Dermis blood vessel endothelial cell (primary cell): ENCODE measurements at regions not wholly inside any gene's neighbourhood (a gene's known extent, or its start where the extent isn't known, plus 50 kb on each side); places are given as distances from the start of the nearest gene placed in this dataset.
"Not testable (repeated sequence)": the region's sequence is repeated elsewhere in the genome, so short reads cannot be mapped to it uniquely, and the experiment has no call there.

Source experiments
- DNase-seq: peaks from one replicate; pipeline ENCODE4 v3.0.0; 2010

DNA sequence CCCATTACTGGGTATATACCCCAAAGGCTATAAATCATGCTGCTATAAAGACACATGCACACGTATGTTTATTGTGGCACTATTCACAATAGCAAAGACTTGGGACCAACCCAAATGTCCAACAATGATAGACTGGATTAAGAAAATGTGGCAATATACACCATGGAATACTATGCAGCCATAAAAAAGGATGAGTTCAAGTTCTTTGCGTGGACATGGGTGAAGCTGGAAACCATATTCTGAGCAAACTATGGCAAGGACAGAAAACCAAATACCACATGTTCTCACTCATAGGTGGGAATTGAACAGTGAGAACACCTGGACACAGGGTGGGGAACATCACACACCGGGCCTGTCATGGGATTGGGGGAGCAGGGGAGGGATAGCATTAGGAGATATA lies 54.4 kb upstream of the MUCL1 start:
- not testable (repeated sequence) for DNase-seq

DNA sequence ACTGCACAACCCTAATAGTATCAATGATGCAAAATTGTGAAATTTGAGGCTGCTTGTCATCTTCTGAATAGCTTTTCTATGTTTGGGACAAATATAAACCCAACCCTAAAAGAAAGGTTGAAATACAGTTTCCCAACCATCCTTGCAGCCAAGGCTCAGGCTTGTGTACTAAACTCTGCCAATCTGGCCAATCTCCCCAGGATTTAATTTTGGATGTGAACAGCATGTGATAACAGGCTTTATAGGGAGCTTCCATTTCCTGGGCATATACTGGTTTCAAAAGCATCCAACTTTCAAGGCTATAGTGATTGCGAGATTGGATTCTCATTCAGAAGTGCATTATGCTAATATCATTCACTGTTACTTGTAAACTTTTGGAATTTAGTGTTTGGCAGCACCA lies 55.7 kb upstream of the MUCL1 start:
- no peak for DNase-seq

DNA sequence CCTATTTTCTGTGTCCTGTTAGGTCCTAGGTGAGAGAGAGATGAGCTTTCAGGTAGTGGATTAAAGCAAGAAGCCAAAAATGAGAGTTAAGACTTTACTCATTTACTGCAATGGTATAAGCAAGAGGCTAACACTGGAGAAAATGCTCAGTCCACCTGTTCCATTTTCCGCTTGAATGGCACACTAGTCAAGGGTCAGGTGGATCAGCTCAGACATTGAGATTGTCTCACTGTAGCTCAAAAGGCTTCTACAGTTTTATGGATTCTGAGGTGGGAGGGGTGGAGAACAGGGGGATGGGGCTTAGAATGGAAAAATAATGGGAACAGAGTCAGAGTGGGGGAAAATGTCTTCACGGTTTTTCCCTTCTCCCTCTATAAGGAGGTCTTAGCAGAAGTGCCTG lies 57.3 kb upstream of the MUCL1 start:
- DNase-seq: no peak

DNA sequence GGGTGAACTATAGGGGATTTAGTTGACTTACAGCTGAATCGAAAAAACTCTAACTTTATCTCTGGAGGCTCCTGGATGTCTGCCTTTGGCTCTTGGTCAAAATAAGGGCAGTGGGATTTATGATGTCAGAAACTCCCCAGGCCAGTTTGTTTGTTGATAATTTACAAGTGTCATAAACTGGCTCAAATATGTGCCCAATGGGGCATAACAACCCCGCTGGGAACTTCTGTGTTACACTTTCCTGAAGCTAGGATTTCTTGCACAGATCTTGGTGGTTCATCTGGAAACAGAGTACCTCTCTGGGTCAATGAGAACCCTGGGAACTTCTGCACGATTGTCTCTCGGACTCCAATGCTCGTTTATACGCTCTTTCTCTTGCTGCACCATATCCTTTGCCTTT lies 58.7 kb upstream of the MUCL1 start:
- no peak for DNase-seq

DNA sequence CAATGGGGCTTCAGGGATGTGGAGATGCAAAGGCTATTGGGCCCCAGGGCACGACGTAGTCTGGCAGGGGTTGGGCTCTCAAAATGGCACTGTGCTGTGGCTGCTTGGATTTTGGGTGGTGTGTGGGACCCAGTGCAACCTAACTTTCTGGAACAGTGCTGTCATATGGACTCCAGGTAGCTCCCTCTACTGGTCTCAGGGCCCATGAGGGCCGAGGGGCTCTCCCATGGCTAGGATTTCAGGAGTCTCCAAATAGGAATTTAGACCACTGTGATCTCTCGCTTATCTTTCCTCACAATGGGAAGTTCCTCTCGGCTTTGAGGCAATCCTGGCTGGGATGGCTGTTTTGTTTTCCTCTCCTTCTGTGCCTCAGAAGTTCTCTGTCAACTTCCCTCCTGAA lies 68.2 kb upstream of the MUCL1 start:
- no peak for DNase-seq

DNA sequence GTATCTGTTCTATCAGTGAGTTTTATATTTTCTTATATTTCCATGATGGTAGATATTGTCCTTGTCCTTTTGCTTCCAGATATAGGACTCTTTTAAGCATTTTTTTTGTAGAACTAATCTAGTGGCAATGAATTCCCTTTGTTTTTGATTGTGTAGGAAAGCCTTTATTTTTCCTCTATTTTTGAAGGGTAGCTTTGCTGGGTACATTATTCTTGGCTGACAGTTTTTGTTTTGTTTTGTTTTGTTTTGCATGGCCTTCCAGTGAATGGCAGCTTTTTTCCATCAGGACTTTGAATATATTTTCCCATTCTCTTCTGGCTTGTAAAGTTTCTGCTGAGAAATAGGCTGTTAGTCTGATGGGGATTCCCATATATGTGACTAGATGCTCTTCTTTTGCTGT lies 70.2 kb upstream of the MUCL1 start:
- no peak for DNase-seq

DNA sequence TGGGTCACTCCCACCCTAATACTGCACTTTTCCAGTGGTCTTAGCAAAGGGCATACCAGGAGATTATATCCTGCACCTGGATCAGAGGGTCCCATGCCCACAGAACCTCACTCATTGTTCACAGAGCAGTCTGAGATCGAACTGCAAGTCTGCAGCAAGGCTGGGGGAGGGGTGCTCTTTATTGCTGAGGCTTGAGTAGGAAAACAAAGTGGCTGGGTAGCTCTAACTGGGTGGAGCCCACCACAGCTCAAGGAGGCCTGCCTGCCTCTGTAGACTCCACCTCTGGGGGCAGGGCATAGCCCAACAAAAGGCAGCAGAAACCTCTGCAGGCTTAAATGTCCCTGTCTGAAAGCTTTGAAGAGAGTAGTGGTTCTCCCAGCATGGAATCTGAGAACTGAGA lies 77.3 kb upstream of the MUCL1 start:
- not testable (repeated sequence) for DNase-seq

DNA sequence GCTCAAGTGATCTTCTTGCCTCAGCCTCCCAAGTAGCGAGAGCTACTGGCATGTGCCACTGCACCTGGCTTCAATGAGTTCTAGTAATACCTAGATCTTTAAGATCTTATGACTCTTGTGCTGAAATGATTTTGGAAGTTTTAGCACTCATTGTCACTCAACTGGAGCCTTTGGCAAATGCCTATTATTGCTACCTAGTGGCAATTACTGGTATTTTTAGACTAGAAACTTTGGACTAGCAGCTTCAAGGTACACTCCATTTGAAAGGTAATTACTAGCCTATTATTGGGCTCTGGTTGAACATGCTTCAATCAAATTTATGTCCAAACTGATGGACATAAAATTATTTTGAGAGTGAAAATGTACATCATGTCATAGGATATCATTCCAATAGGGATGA lies 80.7 kb upstream of the MUCL1 start:
- DNase-seq: no peak

DNA sequence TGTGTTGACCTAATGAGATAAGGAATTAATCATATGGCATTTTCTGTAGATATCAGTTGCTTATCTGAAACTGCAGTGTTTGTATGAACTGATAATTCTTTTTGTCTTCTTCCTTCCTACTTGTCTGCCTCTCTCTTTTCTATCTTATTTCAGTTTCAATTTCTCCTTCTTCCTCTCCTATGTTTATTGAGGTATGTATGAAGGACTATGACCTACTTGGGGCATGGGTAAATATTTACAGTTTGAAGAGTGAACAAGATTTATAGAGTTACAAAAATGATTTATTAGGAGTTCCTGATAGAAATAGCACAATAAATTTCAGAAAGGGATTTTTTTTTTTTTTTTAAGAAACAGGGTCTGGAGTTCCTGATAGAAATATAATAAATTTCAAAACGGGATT lies 88.7 kb upstream of the MUCL1 start:
- no peak for DNase-seq

DNA sequence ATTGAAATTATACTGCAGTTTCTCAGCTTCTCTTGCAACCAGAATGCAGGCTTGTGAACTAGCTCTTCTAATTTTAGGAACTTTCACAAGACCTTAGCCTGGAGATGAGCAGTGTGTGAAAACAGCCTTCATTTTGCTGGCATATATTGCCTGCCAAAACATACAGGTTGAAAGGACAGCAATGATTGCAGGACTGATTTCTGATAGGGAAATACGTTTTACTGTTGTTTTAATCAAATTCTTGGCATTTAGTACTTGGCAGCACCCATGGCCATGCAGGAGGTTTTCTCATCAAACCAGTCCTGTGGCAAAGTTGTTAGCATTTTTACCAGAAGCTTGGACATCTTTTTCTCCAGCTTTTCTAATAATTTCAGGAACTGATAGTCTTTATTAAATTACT lies 91.9 kb upstream of the MUCL1 start:
- no peak for DNase-seq

DNA sequence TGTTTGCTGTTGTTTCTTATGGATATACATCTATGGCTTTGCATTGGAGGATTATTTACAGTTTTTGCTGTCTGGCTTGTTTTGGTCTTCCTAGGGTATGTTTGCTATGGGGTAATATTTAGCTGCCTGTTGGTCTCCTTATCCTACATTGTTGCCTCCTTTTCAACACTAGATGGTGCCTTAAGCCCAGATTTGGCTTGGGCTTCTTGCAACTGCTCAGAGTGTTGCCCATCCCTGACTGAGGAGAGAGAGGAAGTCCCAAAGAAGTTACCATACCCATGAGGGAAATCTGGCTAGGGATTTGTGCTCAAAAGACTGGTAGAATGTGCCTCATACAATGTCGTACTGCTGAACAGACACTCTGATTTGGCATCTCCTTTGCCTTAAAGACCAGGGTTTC lies 94.6 kb upstream of the MUCL1 start:
- peak; percentile 41 for DNase-seq

DNA sequence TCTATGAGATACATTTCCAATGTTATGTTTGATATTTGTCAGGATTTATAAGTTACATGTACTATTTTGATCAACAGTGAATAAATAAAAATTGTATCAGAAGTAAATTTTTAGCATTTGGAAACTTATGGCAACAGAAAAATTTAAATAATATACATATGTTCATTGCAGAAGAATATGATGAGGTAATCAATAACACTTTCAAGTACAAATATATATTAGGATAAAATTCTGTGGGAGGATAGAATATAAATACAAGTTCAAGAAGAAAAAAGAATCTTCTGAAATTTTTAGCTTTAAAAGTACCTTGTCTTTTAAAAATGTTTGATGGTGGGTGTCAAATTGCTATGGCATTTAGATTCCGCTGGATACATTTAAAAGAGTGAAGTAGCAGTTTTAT lies 102.8 kb upstream of the MUCL1 start:
- no peak for DNase-seq

DNA sequence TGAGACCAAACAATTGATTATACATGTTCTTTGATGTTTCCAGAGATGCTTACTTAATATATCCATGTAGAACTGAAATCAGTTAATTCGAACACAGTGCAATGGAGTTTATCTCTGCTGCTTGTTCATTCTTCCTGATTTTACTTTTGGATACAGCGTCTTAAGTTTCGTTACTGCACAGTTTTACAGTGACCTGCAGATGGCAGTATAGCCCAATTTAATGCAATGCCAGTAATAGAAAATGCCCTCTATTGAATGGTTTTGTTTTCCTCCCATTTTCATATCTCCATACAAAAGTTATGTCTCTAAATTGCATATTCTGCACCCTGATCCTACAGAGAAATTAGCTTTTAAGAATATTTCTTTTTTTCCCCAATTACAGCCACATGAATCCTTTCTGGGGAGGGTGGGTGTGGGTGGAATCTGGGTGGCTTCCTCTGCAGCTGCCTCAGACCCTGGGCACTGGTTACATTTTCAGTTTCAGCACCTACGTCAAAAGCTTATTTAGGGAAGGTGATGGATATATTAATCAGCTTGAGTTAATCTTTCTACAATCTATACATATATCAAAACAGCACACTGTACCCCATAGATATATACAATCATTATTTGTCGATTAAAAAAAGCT lies 101.1 kb upstream of the DCD start:
- peak; percentile 70 for DNase-seq

DNA sequence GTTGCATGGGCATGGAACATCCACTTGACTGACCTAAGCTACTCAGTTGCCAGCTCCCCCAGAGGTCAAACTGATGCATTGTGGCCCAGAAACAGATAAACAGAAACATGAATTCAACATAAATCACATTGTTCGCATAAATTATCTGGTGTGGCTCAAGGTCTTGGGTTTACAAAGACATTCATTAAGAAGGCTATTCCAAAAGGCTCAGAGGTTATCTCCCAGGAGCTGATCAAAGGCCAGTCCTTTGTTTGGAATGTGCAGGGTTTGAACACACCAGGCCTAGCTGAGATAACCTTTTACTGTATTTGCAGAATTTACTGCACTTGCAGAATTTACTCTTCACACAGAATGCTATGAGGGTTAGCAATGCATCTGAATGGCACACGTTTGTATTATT lies 96.4 kb upstream of the DCD start:
- DNase-seq: no peak

DNA sequence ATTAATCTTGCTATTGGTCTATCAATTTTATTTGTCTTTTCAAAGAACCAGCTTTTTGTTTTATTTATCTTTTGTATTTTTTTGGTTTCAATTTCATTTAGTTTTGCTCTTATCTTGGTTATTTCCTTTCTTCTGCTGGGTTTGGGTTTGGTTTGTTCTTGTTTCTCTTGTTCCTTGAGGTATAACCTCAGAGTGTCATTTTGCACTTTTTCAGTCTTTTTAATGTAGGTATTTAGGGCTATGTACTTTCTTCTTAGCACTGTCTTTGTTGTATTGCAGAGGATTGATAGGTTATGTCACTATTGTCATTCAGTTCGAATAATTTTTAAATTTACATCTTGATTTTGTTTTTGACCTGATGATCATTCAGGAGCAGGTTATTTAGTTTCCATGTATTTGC lies 92.7 kb upstream of the DCD start:
- no peak for DNase-seq

DNA sequence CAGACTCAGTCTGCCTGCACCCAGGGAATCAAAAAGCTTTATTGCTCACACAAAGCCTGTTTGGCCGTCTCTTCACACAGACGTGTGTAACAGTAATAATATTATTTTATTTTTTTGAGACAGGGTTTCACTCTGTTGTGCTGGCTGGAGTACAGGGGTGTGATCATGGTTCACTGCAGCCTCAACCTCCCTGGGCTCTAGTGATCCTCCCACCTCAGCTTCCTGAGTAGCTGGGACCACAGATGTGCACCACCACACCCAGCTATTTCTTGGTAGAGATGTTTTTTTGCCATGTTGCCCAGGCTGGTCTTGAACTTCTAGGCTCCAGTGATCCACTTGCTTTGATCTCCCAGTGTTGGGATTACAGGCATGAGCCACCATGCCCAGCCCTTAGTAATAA lies 88.4 kb upstream of the DCD start:
- no peak for DNase-seq

DNA sequence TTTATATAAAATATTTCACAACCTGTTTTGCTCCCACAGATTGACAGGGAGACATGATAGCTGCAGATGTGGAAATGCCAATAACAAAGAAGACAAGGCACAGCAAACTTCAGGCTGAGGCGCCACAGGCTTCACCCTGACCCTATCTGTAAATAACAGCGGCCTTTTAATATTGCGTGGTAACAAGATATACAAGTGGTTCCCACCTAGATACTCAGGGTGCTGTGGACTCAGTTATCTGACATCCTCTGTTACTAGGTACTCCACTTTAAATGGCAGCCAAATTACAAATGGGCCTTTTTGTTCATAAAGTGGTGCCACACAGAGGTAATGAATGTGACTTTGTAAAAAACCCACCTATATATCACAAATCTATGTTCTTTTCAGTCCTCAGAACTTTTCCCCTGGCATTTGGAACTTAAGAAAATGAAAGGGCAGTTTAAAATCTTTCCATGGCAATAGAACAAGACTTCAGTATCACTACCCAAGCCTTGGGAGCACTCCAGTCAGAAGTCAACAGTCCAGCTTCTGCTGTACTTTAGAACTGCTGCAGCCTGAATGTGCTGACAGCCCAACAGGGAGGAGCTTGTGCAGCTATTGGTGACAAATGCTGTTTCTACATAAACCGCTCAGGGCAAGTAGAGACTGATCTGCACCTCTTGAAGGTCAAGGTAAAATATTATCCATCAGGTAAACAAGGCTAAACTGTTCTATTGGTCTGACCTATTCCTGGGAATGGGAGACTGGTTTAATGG lies 86.2 kb upstream of the DCD start:
- DNase-seq: no peak

DNA sequence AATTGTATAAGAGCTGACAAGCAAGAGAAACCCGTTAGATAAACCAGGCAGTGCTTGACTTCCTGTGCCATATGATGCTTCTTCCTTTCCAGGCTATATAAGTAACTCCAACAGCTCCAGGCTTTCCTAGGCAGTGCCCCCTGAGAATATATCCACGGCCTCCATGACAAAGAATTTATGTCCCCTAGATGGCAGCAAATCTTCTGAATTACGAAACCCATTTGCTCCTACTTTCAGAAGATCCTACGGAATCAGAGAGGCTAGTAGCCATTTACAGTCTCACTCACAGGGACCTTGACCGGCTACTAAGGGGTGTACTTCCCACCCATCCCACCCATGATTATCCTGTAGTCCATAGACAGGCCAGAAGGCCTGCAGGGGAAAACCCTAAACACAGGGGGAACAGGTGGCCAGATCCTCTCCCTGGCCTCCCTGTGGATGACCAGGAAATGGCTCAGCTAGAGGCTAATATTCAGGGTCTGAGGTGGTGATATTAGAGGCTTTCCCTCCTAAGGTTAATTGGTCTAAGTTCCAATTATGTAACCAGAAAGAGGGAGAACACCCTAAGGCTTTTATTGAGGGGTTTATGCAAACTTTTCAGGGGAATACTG lies 77.2 kb upstream of the DCD start:
- DNase-seq: peak; percentile 48

DNA sequence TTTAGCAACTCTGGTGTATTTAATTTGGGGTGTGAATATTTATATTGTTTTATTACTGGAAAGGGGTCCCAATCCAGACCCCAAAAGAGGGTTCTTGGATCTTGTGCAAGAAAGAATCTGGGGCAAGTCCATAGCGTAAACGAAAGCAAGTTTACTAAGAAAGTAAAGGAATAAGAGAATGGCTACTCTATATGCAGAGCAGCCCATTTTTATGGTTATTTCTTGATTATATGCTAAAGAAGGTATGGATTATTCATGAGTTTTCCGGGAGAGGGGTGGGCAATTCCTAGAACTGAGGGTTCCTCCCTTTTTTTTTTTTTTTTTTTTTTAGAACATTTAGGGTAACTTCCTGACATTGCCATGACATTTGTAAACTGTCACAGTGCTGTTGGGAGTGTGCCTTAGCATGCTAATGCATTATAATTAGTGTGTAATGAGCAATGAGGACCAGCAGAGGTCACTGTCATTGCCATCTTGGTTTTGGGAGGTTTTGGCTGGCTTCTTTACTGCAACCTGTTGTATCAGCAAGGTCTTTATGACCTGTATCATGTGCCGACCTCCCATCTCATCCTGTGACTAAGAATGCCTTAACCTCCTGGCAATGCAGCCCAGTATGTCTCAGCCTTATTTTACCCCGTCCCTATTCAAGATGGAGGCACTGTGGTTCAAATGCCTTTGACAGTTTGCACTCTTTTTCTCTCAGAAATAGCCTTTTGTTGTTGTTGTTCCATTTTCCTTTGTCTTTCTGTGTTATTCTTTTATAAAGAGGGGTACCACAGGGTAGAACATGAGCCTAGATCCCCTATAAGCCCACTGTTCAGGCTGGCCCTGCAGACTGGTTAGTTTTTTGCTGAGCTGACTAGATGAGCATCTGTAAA lies 75.5 kb upstream of the DCD start:
- DNase-seq: peak; percentile 52

DNA sequence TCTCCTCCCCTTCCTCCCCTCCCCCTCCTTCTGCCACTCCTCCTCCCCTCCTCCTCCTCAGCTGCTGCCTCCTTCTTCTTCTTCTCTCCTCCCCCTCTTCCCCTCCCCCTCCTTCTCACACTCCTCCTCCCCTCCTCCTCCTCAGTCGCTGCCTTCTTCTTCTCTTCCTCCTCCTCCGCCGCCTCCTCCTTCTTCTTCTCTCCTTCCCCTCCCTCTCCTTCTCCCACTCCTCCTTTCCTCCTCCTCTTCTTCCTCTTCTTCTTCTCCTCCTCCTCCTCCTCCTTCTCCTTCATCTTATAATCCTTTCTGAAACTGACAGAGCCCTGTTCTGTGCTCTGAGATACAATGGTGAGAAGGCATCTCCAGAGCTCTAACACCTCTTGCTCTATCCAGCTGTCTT lies 73.1 kb upstream of the DCD start:
- DNase-seq: no peak

DNA sequence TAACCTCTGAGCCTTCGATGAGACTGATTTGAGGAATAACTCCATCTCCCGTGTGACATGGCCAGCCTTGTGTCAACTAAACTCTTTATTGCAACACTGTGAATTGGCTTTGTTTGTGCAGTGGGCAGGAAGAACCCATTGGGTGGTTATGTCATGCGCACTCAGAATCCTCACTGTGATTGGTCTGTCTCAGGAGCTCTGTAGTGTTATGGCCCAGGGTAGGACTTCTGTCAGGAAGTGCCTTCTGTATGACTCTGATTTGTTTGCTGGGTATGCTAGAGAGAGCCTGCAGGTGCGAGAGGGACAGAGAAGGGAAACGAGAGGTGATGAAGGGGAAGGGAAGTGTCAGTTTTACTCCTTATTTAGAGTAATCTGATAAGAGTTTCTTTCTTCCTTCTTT lies 71.5 kb upstream of the DCD start:
- no peak for DNase-seq

DNA sequence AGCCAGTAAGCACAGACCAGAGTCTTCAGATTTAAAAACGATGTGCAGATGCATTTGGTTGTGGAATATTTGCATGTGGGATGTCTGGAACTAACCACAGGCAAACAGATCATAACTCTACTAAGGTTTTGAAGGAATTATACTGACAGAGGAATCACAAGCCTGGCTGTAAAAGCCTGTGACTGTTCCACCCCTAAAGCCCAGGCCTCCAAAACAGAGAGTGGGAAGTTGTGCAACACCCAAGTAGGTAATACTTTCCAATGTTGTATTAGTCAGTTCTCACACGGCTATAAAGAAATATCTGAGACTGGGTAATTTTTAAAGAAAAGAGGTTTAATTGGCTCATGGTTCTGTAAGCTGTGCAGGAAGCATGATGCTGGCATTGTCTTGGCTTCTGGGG lies 68.1 kb upstream of the DCD start:
- DNase-seq: no peak

DNA sequence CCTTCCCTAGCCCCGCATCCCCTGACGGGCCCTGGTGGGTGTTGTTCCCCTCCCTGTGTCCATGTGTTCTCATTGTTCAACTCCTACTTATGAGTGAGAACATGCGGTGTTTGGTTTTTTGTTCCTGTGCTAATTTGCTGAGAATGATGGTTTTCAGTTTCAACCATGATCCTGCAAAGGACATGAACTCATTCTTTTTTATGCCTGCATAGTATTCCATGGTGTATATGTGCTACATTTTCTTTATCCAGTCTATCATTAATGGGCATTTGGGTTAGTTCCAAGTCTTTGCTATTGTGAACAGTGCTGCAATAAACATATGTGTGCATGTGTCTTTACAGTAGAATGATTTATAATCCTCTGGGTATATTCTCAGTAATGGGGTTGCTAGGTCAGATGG lies 65.7 kb upstream of the DCD start:
- not testable (repeated sequence) for DNase-seq
